WTC11 (cell line): ENCODE measurements at regions not wholly inside any gene's neighbourhood (a gene's known extent, or its start where the extent isn't known, plus 50 kb on each side); places are given as distances from the start of the nearest gene placed in this dataset.

Source experiments
- CTCF ChIP-seq: fragments of 200-600 bp; IDR thresholded peaks from 2 replicates; pipeline ENCODE4 v1.8.0; 2022; ENCODE audit warnings: antibody characterized with exemption
- USF1 ChIP-seq: sonication (generic); formaldehyde crosslinking; IDR thresholded peaks from 2 replicates; pipeline ENCODE4 v1.8.0; 2022; ENCODE audit warnings: mild to moderate bottlenecking, missing genetic modification reagents

- TF ChIP-seq CTCF, result no peak
- no peak for TF ChIP-seq USF1 (CRISPR knock-in tag)
These were observed 136.3 kb downstream of the RNASET2 start for GRCh38 chr6:166820070-166820469.
